ENCODE measurements at regions not wholly inside any gene's neighbourhood (a gene's known extent, or its start where the extent isn't known, plus 50 kb on each side); places are given as distances from the start of the nearest gene placed in this dataset.
A peak's percentile ranks its signal among the peaks of the same experiment; 100 is the strongest.

DNA sequence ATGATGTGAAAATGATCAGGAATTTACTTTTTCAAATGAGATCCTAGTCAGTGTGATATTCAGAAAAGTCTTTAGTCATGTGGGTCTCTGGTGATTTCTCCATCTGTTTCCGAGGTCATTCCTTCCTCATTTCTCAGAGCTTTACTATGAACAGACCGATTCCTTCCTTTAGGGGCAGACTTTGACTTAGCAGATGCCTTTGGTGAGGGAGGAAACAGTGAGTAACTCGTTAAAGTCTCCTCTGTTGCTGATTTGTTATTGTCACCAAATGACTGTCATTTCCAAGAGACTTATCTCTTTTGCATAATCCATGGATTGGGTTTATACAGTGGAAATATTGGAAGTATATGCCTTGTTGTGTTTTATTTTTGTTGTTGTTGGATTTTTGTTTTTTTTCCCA, 76.2 kb upstream of the CD99 start:
- Histone ChIP-seq H3K4me3 (replicated peaks in 1 of 3; ENCODE audit: low read depth in 2 of 3, low read length in 3 of 3) (peak overlapping the region in 1 of 3 experiments; percentile 21), H3K4me2 (replicated peaks; ENCODE audit: extremely low read depth, low read length, poor library complexity, severe bottlenecking) (peak overlapping the region; percentile 56), H3K79me2 (ENCODE audit: insufficient read depth, low read length) (peaks cover 25% of the 10 kb centered on the region), H4K20me1 (ENCODE audit: insufficient read depth, low read length) (peaks cover 9% of the 10 kb centered on the region), H3K36me3 (replicated peaks in 1 of 2; ENCODE audit: control insufficient read depth in 1 of 2, insufficient read depth in 2 of 2, low read length in 2 of 2) (peaks cover 16 to 47% of the 10 kb centered on the region in 2 donors), H3K27me3 (ENCODE audit: control insufficient read depth in 2 of 2, insufficient read depth in 2 of 2, low read length in 2 of 2) (no peaks in the 10 kb centered on the region), H2AFZ (ENCODE audit: insufficient read depth, low read depth, low read length, poor library complexity, severe bottlenecking) (peak overlapping the region; percentile 58), H3K4me1 (ENCODE audit: control insufficient read depth in 1 of 2, insufficient read depth in 2 of 2, low read length in 2 of 2) (peaks cover 47 to 48% of the 10 kb centered on the region in 2 donors), H3K27ac (ENCODE audit: low read depth in 1 of 2, low read length in 2 of 2) (peak overlapping the region; percentile 79 to 87), H3K9ac (ENCODE audit: insufficient read depth, low read length, poor library complexity, severe bottlenecking) (peak overlapping the region; percentile 4), H3K9me3 (replicated peaks in 1 of 2; ENCODE audit: control insufficient read depth in 1 of 2, insufficient read depth in 1 of 2, low read length in 2 of 2) (no peaks in the 10 kb centered on the region)
- H3K27me3 Mint-ChIP-seq (ENCODE audit: low read depth in 3 of 3) = peaks cover 0 to 5% (median 0%) of the 10 kb centered on the region in 3 donors
- TF ChIP-seq, protein P1, sequence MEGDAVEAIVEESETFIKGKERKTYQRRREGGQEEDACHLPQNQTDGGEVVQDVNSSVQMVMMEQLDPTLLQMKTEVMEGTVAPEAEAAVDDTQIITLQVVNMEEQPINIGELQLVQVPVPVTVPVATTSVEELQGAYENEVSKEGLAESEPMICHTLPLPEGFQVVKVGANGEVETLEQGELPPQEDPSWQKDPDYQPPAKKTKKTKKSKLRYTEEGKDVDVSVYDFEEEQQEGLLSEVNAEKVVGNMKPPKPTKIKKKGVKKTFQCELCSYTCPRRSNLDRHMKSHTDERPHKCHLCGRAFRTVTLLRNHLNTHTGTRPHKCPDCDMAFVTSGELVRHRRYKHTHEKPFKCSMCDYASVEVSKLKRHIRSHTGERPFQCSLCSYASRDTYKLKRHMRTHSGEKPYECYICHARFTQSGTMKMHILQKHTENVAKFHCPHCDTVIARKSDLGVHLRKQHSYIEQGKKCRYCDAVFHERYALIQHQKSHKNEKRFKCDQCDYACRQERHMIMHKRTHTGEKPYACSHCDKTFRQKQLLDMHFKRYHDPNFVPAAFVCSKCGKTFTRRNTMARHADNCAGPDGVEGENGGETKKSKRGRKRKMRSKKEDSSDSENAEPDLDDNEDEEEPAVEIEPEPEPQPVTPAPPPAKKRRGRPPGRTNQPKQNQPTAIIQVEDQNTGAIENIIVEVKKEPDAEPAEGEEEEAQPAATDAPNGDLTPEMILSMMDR (IDR thresholded peaks at IDR 0.05) = peak; percentile 42
- H3K36me3 Mint-ChIP-seq = peaks cover 59 to 62% of the 10 kb centered on the region in 2 donors
- peaks cover 50% of the 10 kb centered on the region for H3K4me1 Mint-ChIP-seq
- H3K9me3 Mint-ChIP-seq = peaks cover 0 to 1% (median 0%) of the 10 kb centered on the region in 7 donors
- intact Hi-C loops (cut with micrococcal nuclease) = loop anchor here in 1 of 2 donors (5.0 kb wide), 1 partner anchor 92 kb away; no protein-coding TSS in a partner anchor
- DNase-seq = peak; percentile 80 to 92 (median 92)
- H3K4me3 Mint-ChIP-seq = peak overlapping the region; percentile 9 to 86
- WGBS (ENCODE audit: insufficient coverage) = 0% methylated on average over 1 of the region's 3 CpGs
- peak overlapping the region; percentile 86 to 95 (median 89) for H3K27ac Mint-ChIP-seq

DNA sequence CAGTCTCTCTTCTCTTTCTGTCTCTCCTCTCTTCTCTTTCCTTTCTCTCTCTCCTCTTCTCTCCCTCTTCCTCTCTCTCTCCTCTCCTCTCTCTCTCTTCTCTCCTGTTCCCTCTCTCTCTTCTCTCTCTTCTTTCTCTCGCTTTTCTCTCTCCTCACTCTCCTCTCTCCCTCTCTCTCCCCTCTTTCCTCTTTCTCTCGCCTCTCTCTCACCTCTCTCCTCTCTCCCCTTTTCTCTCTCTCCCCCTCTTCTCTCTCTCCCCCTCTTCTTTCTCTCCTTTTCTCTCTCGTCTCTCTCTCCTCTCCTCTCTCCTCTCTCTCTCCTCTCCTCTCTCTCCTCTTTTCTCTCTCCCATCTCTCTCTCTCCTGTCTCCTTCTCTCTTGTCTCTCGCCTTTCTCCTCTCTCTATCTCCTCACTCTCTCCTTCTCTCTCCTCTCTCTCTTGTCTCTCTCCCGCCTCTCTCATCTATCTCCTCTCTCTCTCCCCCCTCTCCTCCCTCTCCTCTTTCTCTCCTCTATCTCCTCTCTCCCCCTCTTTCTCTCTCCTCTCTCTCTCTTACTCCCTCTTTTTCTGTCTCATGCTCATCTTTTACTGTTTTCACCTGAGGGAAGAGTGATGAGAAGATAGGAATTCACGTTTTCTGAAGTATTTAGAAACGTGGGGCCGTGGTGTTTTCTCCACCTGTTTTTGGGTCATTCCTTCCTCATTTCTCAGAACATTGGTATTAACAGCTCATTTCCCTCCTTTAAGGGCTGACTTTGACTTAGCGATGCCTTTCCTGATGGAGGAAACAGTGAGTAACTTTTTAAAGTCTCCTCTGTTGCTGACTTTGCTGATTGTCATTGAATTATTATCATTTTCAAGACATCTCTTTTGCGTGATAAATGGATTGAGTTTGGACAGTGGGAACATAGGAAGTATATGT, 80.6 kb upstream of the CD99 start:
- H3K27ac ChIP-seq (ENCODE audit: low read depth in 1 of 2, low read length in 2 of 2) = peak overlapping the region in 1 of 2 donors; percentile 27
- peak overlapping the region; percentile 60 to 90 (median 88) for H3K4me3 ChIP-seq (replicated peaks in 1 of 3; ENCODE audit: low read depth in 2 of 3, low read length in 3 of 3)
- DNase-seq = peak in 2 of 3 donors; percentile 52 to 57
- H3K4me2 ChIP-seq (replicated peaks; ENCODE audit: extremely low read depth, low read length, poor library complexity, severe bottlenecking) = peak overlapping the region; percentile 97
- H3K27ac Mint-ChIP-seq = peak overlapping the region in 6 of 7 donors; percentile 4 to 82 (median 56)
- WGBS (ENCODE audit: insufficient coverage) = 4% methylated on average over 5 of the region's 10 CpGs
- H3K9me3 ChIP-seq (replicated peaks in 1 of 2; ENCODE audit: control insufficient read depth in 1 of 2, insufficient read depth in 1 of 2, low read length in 2 of 2) = no peaks in the 10 kb centered on the region
- peaks cover 0 to 5% (median 0%) of the 10 kb centered on the region in 3 donors for H3K27me3 Mint-ChIP-seq (ENCODE audit: low read depth in 3 of 3)
- H3K36me3 ChIP-seq (replicated peaks in 1 of 2; ENCODE audit: control insufficient read depth in 1 of 2, insufficient read depth in 2 of 2, low read length in 2 of 2) = peaks cover 0 to 9% of the 10 kb centered on the region in 2 donors
- peaks cover 0 to 3% (median 1%) of the 10 kb centered on the region in 7 donors for H3K9me3 Mint-ChIP-seq
- peaks cover 57% of the 10 kb centered on the region for H3K4me1 Mint-ChIP-seq
- H3K27me3 ChIP-seq (ENCODE audit: control insufficient read depth in 2 of 2, insufficient read depth in 2 of 2, low read length in 2 of 2) = no peaks in the 10 kb centered on the region
- H3K79me2 ChIP-seq (ENCODE audit: insufficient read depth, low read length) = peaks cover 60% of the 10 kb centered on the region
- TF ChIP-seq, protein P1 (IDR thresholded peaks at IDR 0.05) = no peak
- peaks cover 28 to 34% of the 10 kb centered on the region in 2 donors for H3K36me3 Mint-ChIP-seq
- peak overlapping the region; percentile 94 for H2AFZ ChIP-seq (ENCODE audit: insufficient read depth, low read depth, low read length, poor library complexity, severe bottlenecking)
- H4K20me1 ChIP-seq (ENCODE audit: insufficient read depth, low read length) = peaks cover 23% of the 10 kb centered on the region
- intact Hi-C loops (cut with micrococcal nuclease) = loop anchor here in 1 of 2 donors (2.0 to 5.0 kb wide), 2 partner anchors 82 to 97 kb away; no protein-coding TSS in a partner anchor
- peak overlapping the region; percentile 95 to 96 for H3K4me3 Mint-ChIP-seq
- H3K9ac ChIP-seq (ENCODE audit: insufficient read depth, low read length, poor library complexity, severe bottlenecking) = peak overlapping the region; percentile 89
- H3K4me1 ChIP-seq (ENCODE audit: control insufficient read depth in 1 of 2, insufficient read depth in 2 of 2, low read length in 2 of 2) = peaks cover 42 to 49% of the 10 kb centered on the region in 2 donors

Data from CD14-positive monocyte (primary cell).